ENCODE measurements at regions not wholly inside any gene's neighbourhood (a gene's known extent, or its start where the extent isn't known, plus 50 kb on each side); places are given as distances from the start of the nearest gene placed in this dataset.

DNA sequence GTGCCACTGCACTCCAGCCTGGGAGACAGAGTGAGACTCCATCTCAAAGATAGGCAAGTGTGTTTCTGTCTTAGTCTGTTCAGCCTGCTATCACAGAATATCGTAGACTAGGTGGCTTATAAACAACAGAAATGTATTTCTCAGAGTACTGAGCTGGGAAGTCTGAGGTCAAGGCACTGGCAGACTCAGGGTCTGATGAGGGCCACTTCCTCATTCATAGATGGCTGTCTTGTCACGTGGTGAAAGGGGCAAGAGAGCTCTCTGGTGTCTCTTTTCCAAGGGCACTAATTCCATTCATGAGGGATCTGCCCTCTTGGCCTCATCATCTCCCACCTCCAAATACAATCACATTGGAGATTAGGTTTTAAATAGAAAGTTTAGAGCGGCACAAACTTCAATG, 95.6 kb upstream of the PHACTR3 start:
- DNase-seq, result no peak

DNA sequence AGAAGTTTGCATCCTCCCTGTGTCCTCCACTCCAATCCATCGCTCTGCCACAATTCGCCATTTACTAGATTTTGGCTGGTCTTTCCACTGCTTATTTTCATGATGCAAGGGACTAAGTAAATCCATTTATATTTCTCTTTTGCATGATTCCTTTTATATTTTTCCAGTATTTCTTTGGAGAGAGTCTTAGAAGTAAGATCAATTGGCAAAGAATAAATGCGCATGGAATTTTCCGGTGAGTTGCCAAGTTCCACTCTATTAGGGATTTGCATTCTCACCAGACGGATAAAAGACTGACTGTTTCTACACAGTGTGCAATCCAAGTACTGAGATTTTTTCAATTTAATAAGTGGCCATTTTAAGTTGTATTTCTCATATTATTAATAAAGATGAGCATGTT, 91.7 kb upstream of the PHACTR3 start:
- no peak for DNase-seq

DNA sequence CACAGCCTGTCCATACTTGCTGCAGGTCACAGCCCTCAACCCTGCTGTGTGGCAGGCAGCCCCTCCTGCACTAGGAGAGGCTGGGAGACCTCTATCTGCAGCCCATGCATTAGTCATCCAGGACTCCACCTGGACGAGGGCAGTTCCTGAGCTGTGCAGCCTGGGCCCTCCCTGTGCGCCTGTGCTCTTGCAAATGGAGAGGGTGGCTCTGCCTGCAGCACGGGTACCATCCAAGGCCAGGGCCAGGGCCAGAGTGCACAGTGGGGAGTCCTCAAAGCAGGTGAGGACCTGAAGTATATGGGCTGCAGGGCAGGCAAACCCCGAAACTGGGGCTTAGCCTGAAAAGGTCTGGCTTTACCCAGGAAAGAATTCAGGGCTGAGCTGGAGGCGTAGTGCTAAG, 89.8 kb upstream of the PHACTR3 start:
- no peak for DNase-seq

DNA sequence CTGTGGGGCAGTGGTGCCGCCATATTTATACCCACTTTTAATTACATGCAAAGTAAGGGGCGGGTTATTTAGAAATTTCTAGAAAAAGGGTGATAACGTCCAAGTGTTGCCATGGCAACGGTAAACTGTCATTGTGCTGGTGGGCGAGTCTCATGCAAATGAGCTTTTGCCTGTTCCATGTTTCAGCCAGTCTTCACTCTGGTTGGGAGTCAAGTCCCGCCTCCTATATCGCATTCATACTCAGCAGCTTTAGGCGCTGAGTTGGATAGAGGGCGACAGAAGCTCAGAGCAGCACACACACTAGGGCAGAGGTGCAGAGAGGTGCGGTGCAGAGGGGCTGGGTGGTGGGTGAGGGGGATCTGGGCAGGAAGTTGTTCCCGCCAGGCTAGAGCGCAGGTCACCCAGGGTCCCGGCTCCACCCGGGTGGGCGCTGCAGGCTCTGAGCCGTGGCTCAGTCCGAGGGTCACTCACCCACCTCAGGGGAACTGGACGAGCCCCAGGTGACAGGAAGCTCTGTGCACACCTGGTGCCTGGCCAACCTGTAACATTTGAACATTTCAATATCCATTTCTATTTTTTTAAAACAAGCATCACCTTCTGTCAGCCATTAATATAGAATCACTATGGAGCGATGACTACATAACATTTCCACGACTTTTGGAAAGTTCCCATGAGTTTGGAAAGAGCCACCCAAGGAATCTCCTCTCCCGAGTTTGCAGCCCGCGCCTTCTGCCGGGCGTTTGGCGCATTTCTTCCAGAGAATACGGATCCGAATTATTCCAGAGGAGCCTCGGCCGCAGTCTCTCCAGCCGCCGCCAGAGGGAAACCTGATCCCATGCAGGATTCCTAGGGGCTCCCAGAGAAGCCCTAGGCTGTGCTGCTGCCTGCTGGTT, 89.1 kb upstream of the PHACTR3 start:
- peak; percentile 80 for DNase-seq

DNA sequence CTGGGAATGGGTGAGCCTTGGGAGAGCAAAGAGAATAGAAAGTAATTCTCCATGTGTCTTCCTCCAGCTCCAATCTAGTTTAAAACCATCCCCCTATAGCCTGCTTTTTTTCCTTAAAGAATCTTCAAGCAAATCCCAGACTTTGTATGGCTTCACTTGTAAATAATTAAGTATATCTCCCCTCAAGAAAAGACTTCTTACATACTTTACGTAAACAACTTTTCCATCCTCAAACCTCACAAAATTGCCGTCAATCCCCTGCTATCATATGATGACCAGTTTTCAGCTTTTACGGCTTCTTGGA, 88.5 kb upstream of the PHACTR3 start:
- no peak for DNase-seq

DNA sequence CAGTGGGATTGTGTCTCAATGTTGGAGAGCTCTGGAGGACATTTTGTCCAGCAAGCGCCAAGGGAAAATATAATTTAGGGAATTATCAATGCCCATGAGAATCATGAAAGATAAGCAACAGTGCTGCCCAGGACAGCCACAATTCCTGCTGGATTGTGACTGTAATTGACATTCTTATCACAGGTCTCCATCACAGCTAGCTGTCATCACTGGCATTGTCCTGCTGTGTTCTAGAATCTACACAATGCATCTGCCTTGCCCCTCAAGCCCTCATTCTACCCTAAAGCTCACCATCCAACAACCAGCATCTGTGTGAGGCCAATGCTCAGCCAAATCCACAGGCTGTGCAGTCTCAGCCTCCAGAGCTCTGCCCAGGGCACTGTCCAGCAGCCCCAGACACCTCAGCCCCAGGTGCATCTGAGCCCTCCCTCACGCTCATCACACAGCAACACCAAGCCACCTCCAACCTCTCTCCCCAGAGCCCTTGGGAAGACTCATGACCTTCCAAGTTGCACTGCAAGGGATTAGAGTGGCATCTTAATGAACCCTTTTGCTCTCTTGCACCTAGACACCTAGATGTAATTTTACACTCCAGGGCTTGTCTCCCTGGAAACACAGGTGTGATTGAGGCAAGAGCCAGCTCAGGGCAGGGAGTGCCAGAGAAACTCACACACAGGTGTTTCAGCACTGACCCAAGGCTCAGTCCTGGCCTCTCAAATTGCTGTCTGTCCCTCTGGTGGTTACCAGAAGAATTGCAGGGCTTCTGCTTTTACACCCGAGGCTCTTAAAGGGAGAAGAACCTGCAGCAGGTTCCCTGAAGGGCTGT, 85.2 kb upstream of the PHACTR3 start:
- peak; percentile 90 for DNase-seq

DNA sequence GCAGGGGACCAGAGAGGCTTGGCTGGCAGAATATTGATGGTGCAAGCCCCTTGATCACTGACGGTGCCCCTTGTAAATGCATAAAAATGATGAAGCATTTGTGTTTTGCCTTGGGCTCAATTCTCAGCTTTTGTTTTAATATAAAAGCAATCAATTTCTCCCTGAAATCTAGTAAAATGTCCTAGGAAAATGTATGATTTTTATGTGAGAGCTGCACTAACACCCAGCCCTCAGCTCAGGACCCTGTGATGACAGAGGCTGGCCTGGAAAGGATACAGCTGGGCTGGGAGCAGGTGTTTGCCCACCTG, 84.7 kb upstream of the PHACTR3 start:
- no peak for DNase-seq

DNA sequence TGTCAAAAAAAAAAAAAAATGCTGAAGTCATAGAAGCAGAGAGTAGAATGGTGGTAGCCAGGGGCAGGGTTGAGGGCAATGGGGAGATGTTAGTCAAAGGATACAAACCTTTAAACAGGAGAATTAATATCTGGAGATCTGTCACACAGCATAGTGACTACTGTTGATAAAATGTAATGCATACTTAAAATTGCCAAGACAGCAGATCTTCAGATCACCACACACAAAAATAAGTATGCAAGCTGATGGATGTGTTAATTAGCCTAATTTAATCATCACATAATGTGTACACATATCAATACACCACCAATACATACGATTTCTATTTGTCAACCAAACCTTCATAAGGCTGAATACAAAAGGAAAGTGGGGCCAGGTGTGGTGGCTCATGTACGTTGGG, 83.5 kb upstream of the PHACTR3 start:
- no peak for DNase-seq

DNA sequence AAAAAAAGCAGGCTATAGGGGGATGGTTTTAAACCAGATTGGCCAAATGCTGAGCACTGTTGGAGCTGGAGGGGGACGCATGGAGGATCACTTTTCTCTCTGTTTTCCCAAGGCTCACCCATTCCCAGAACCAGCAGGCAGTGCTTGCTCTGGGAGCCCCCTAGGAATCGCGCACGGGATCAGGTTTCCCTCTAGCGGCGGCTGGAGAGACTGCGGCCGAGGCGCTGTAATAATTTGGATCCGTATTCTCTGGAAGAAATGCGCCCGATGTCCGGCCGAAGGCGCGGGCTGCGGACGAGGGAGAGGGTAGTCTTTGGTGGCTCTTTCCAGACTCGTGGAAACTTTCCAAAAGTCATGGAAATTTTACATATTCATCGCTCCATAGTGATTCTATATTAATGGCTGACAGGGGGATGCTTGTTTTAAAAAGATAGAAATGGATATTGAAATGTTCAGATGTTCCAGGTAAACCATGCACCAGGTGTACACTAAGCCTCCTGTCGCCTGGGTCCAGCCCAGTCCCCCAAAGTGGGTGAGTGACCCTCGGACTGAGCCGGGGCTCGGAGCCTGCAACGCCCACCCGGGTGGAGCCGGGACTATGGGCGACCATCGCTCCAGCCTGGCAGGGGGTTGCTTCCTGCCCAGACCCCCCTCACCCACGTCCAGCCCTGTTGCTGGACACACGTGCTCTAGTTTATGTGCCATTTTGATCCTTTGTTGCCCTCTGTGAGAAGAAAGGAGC, 78.7 kb upstream of the PHACTR3 start:
- DNase-seq, result peak; percentile 74

DNA sequence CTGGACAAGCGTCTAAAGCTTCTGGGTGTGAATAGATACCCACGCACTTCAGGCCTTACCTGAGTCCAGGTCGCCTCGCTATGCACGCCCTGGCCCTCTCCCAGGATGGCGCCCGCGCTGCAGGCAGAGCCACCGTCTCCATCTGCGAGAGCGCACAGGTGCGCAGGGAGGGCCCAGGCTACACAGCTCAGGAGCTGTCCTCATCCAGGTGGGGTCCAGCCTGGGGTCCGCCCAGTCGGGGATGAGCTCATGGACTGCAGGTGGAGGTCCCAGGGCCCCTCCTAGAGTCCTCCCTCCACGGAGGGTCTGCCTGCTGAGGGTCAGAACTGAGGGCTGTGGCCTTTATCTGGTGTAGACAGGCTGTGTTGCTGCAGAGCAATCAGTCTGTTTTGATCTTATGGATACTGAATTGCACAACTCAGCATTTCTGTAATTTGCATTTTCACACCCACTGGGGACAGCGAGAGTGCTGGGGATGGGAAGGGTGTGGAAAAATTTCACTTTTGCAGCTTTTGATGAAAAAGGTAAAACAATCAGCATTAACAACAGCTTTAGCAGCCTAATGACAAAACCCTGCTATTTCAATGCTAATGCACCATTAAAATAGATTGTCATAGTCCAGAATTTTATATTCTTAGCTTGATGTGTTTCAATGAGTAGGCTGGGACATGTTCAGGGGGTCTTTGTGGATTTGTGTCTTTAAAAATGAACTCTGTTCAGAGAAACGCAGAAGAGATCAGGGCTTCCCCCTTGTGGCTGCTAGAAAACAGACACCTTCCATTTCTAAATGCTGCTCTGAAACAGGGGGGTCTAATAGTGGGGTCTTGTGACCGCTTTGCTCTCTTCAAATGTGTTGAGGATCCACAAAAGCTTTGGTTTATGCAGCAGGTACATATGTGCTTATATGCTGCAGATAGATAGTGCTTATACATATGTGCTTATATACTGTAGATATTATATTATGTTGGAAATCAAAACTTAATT, 77.8 kb upstream of the PHACTR3 start:
- DNase-seq, result peak; percentile 12

DNA sequence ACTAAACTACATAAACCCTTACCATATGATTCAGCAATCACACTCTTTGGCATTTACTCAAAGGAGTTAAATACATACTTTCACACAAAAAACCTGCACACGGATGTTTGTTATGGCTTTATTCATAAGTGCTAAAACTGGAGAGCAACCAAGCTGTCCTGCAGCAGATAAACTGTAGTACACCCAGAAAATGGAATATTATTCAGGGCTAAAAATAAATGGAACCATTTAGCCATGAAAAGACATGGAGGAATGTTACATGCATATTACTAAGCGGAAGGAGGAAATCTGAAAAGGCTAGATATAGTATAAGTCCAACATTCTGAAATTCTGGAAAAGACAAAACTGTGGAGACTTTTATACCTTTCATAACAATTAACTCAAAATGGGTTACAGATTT, 73.6 kb upstream of the PHACTR3 start:
- DNase-seq, result no peak

DNA sequence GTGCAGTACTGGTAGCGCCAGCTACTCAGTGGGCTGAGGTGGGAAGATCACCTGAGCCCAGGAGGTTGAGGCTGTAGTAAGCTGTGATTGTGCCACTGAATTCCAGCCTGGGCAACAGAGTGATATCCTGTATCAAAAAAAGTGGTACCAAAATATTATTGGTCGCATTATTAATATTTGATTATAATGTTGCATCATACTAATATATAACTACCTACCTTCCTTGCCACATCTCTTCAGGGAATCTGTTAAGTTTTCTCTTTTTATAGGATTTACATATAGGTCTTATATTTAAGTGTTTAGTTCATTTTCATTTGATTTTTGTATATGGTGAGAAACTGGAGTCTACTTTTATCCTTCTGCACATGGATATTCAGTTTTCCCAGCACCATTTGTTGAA, 66.3 kb upstream of the PHACTR3 start:
- DNase-seq, result no peak

DNA sequence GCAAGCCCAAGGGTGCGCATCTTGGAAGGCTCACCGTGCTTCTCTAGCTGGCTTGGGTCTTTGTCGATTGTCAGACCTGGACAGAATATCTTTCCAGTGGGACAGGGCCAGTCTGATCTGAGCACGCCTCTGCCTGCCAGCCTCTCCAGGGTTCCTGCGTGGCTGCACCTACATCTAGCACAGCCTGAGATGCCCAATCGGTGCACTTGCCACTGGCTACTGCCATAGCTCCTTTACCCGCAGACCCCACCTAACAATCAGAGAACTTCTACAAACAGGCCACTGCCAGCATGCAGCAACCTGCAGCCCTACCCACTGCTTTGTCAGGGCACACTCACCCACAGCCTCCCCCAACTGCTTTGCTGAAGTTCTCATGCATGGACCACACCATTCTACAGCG, 56.7 kb upstream of the PHACTR3 start:
- no peak for DNase-seq
